Peyer's patch (tissue), 4 donors: ENCODE measurements at regions not wholly inside any gene's neighbourhood (a gene's known extent, or its start where the extent isn't known, plus 50 kb on each side); places are given as distances from the start of the nearest gene placed in this dataset.
A peak's percentile ranks its signal among the peaks of the same experiment; 100 is the strongest.

ENCODE experiments used
- DNase-seq, 3 donors: peaks; one replicate each; pipeline ENCODE4 v3.0.0-alpha.2; 2017 to 2019
- H3K27ac ChIP-seq, 4 donors: fragments of 200-600 bp; sonication (generic); one replicate each; pipeline ENCODE4 v1.5.1; 2016 to 2019
- H3K27me3 ChIP-seq, 2 donors: fragments of 200-600 bp; sonication (generic); one replicate each; pipeline ENCODE4 v1.5.1; 2019
- H3K36me3 ChIP-seq, 3 donors: fragments of 200-600 bp; sonication (generic); one replicate each; pipeline ENCODE4 v1.5.1; 2016 to 2019
- H3K4me1 ChIP-seq, 4 donors: fragments of 200-600 bp; sonication (generic); one replicate each; pipeline ENCODE4 v1.5.1; 2016 to 2019
- H3K4me3 ChIP-seq, 4 donors: fragments of 200-600 bp; sonication (generic); 1 replicate in 3 of 4; 2 replicates in 1 of 4; pipeline ENCODE4 v1.5.1; 2016 to 2019; ENCODE audit warnings: mild to moderate bottlenecking in 1 of 4
- H3K9me3 ChIP-seq, 4 donors: fragments of 200-600 bp; sonication (generic); one replicate each; pipeline ENCODE4 v1.5.1; 2016 to 2019; ENCODE audit warnings: mild to moderate bottlenecking in 1 of 4
- CTCF ChIP-seq, 6 experiments: fragments of 450-650 bp in 4 of 6; fragments of 200-600 bp in 2 of 6; sonication (generic) in 1 of 6; IDR thresholded peaks; one replicate each; pipeline ENCODE4 v1.5.1; 2017 to 2019; ENCODE audit warnings: antibody characterized with exemption in 6 of 6, mild to moderate bottlenecking in 3 of 6, moderate library complexity in 1 of 6
- POLR2A ChIP-seq, 2 donors: fragments of 450-650 bp; IDR thresholded peaks; one replicate each; pipeline ENCODE4 v1.5.1; 2017; ENCODE audit warnings: antibody characterized with exemption in 2 of 2, mild to moderate bottlenecking in 2 of 2, moderate library complexity in 2 of 2

GRCh38 chr2:16515696-16516095 is 149.9 kb downstream of the CYRIA start:
- H3K4me1 ChIP-seq: no peaks in the 10 kb centered on the region
- DNase-seq: no peak

GRCh38 chr2:16513626-16514025 is 152.0 kb downstream of the CYRIA start:
- TF ChIP-seq POLR2A (IDR thresholded peaks at IDR 0.05) (no peak), CTCF (IDR thresholded peaks at IDR 0.05) (no peak)
- Histone ChIP-seq H3K4me3 (no peak overlapping the region), H3K27ac (no peak overlapping the region), H3K36me3 (no peaks in the 10 kb centered on the region), H3K9me3 (no peaks in the 10 kb centered on the region), H3K4me1 (no peaks in the 10 kb centered on the region), H3K27me3 (no peaks in the 10 kb centered on the region)
- no peak for DNase-seq

More at GRCh38 chr2:16515696-16516095, 149.9 kb downstream of the CYRIA start:
- no peaks in the 10 kb centered on the region for H3K36me3 ChIP-seq
- H3K27me3 ChIP-seq: no peaks in the 10 kb centered on the region
- no peak overlapping the region for H3K4me3 ChIP-seq
- no peak for TF ChIP-seq POLR2A (IDR thresholded peaks at IDR 0.05)
- no peak for TF ChIP-seq CTCF (IDR thresholded peaks at IDR 0.05)
- H3K9me3 ChIP-seq: no peaks in the 10 kb centered on the region
- no peak overlapping the region for H3K27ac ChIP-seq

GRCh38 chr2:16511041-16511440 is 154.6 kb downstream of the CYRIA start:
- H3K27me3 ChIP-seq: no peaks in the 10 kb centered on the region
- peaks cover 0 to 5% (median 0%) of the 10 kb centered on the region in 4 donors for H3K4me1 ChIP-seq
- H3K27ac ChIP-seq: no peak overlapping the region
- TF ChIP-seq POLR2A (IDR thresholded peaks at IDR 0.05): no peak
- TF ChIP-seq CTCF (IDR thresholded peaks at IDR 0.05): no peak
- H3K4me3 ChIP-seq: no peak overlapping the region
- H3K36me3 ChIP-seq: no peaks in the 10 kb centered on the region
- H3K9me3 ChIP-seq: no peaks in the 10 kb centered on the region
- no peak for DNase-seq

GRCh38 chr2:16509042-16509441 is 156.6 kb downstream of the CYRIA start:
- DNase-seq: no peak
- H3K27ac ChIP-seq: no peak overlapping the region
- H3K4me1 ChIP-seq: peaks cover 0 to 5% (median 0%) of the 10 kb centered on the region in 4 donors
- H3K9me3 ChIP-seq: no peaks in the 10 kb centered on the region
- H3K4me3 ChIP-seq: no peak overlapping the region
- H3K27me3 ChIP-seq: no peaks in the 10 kb centered on the region
- no peaks in the 10 kb centered on the region for H3K36me3 ChIP-seq
- no peak for TF ChIP-seq CTCF (IDR thresholded peaks at IDR 0.05)
- TF ChIP-seq POLR2A (IDR thresholded peaks at IDR 0.05): no peak

DNA sequence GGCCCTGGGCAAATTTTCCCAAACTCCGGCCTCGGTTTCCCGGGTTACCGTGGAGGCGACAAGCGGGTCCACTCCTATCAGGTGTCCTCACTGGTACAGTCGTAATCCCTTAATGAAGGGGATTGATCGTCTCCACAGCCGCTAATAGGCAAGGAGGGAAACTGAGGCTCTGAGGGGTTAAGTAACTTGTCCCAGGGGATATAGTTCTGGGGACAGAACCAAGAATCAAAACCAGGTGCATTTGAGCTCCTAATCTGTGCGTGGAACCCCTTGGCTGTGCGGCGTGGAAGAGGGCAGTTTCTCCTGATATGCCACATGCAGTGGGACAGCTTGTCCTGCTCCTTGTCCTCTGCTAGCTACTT is 157.2 kb downstream of the CYRIA start:
- Histone ChIP-seq H3K27ac (no peak overlapping the region), H3K4me1 (peaks cover 0 to 5% (median 0%) of the 10 kb centered on the region in 4 donors), H3K9me3 (no peaks in the 10 kb centered on the region), H3K36me3 (no peaks in the 10 kb centered on the region), H3K4me3 (peak overlapping the region in 1 of 4 donors; percentile 42), H3K27me3 (no peaks in the 10 kb centered on the region)
- DNase-seq: no peak
- TF ChIP-seq CTCF (IDR thresholded peaks at IDR 0.05): no peak
- no peak for TF ChIP-seq POLR2A (IDR thresholded peaks at IDR 0.05)
